Activated naive CD4-positive, alpha-beta T cell (primary cell): ENCODE measurements at regions not wholly inside any gene's neighbourhood (a gene's known extent, or its start where the extent isn't known, plus 50 kb on each side); places are given as distances from the start of the nearest gene placed in this dataset.
"Not testable (repeated sequence)": the region's sequence is repeated elsewhere in the genome, so short reads cannot be mapped to it uniquely, and the experiment has no call there.

ENCODE experiments used
- DNase-seq, 4 experiments: peaks; one replicate each; lab custom pipeline; 2025; lab: John Stamatoyannopoulos, UW

DNA sequence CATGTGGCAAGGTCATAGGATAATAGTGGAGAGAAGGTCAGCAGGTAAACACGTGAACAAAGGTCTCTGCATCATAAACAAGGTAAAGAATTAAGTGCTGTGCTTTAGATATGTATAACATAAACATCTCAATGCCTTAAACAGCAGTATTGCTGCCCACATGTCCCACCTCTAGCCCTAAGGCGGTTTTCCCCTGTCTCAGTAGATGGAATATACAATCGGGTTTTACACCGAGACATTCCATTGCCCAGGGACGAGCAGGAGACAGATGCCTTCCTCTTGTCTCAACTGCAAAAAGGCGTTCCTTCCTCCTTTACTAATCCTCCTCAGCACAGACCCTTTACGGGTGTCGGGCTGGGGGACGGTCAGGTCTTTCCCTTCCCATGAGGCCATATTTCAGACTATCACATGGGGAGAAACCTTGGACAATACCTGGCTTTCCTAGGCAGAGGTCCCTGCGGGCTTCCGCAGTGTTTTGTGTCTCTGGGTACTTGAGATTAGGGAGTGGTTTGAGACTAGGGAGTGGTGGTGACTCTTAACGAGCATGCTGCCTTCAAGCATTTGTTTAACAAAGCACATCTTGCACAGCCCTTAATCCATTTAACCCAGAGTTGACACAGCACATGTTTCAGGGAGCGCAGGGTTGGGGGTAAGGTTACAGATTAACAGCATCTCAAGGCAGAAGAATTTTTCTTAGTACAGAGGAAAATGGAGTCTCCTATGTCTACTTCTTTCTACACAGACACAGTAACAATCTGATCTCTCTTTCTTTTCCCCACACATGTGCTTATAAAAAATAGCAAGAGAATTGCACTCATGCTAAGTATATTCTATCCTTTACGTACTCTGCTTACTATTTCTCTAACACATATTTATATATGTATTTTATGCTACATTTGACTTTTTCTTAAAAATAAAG lies 347.7 kb upstream of the TMEFF2 start:
- DNase-seq: not testable (repeated sequence)

DNA sequence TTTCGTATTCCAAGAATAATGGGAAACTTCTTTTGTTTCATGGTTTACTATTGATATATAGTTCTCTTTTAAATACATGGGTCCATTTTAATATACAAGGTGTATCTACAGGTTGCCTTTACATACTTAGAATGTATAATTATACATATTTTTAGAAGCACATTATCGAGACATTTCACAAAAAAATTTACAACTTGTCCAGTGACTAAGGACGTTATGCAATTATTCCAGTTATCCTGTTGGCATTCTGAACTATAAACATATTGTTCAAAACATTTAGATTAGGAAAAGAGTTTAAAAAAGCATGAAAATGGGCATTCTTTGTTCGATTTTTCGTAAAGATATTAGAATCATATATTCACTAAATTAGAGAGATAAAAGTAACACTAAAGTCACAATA lies 344.6 kb upstream of the TMEFF2 start:
- DNase-seq: no peak

DNA sequence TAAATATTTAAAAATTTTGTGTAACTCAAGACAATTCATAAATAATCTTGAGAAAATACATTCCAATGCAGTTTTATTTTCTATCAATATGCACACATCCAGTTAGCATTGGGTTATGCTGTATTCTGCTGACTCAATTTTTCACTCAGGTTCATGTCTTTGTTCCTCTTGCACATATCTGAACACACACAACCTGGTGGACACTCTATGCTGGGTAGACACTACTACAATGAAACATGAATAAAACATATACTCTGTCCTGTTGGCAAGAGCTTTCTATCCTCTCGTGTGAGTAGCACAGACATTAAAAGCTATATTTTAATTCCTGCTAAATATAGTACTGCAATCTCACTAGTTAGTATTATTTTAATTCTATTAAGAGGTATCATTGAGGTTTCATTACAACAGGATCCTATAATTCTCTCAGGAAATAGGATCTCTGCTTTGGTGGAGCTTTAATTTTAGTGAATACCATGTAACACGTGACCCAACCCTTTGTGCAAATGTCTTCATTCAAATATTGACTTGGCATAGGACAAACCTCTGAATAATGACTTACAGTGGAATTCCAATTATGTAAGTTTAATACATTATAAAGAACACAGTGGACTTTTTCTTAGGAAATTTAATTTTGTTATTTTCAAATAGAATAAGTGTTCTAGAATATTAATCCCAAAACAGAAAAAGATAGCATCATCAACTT lies 342.3 kb upstream of the TMEFF2 start:
- DNase-seq: no peak

DNA sequence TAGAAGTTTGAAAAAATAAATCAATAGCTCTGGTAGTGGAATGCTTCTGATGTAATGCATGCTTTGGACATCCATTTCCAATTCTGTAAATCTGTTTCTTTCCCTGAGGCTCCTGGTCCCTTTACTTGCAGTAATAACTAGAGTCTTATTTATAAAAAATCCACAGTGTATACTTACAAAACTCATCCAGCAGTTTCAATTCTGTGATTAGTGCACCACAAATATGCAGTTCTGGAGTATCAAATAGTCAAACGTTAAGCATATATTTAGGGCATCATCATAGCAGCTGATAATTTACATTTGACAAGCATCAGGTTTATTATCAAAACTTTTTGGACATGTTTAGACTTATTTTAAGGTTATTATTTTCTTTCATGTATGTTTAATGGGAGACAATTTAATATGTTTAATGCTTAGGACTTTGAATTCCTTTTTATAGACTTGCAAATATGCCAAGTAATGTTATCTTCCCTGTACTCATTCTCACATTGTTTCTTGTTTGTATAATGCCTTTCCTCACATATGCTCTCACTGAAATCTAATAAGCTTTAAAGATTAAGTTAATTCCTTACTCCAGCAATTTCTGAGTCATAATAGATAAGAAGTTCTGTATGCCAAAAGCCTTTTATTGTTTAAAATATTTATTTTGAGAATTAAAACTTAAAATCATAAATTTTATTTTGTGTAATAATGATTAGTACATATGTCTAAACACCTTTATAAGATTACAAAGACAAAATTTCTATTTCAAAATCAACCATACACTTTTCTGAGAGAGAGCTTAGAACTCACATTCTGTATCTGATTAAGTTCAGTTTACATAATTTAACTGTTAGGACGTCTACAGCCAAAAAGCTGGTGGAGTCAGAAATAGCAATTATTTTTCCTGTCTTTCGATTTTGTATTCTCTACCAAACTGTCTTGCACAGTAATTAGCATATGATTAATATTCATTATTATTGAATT lies 341.5 kb upstream of the TMEFF2 start:
- DNase-seq: no peak

DNA sequence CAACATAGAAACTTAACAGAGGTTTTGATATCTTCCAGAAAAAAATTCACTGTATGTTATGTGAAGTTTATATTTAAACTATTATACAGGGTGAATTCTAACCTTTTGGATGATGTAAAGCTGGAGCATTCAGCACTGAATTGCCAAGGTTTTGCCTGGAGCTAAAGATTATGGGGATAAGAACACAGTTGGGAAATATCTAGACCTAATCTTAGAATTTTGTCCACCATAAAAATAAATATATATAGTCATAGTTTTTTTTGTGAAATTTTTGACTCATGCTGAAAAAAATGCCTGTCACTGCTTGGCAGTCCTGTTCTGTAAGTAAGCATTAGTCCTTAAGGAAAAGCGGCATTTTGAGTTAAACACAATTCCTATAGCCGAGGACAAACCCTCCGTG lies 339.3 kb upstream of the TMEFF2 start:
- DNase-seq: no peak

DNA sequence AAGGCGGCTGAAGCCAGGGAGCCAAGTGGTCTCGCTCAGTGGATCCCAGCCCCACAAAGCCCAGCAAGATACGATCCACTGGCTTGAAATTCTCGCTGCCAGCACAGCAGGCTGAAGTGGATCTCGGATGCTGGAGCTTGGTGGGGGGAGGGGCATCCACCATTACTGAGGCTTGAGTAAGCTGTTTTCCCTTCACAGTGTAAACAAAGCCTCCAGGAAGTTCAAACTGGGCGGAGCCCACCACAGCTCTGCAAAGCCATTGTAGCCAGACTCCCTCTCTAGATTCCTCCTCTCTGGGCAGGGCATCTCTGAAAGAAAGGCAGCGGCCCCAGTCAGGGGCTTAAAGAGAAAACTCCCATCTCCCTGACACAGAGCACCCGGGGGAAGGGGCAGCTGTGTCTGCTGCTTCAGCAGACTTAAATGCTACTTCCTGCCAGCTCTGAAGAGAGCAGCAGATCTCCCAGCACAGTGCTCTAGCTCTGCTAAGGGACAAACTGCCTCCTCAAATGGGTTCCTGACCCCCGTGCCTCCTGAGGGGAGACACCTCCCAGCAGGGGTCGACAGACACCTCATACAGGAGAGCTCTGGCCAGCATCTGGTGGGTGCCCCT lies 330.0 kb upstream of the TMEFF2 start:
- not testable (repeated sequence) for DNase-seq

DNA sequence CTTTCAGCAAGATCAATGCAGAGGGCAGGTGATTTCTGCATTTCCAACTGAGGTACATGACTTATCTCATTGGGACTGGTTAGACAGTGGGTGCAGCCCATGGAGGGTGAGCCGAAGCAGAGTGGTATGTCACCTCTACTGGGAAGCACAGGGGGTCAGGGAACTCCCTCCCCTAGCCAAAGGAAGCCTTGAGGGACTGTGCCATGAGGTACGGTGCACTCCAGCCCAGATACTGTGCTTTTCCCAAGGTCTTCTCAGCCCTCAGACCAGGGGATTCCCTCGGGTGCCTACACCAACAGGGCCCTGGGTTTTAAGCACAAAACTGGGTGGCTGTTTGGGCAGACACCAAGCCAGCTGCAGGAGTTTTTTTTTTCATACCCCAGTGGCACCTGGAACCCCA lies 329.5 kb upstream of the TMEFF2 start:
- not testable (repeated sequence) for DNase-seq

DNA sequence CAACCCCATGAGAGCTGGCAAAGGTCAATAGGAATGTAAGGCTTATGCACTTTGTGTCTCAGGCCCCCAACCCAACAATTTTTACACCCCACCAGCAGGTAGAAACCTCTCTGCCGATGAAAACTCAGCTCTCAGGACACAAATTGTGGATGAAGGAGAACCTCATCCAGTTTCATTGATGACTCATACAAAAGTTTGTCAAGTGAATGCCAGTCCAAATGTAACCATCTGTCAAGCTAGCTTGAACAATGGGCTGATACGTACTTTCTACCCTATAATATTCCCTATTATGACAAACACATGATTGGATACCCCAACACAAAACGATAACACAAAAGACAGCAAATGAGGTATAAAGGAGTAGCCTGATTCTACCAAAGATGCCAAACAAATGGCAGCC lies 321.2 kb upstream of the TMEFF2 start:
- no peak for DNase-seq

DNA sequence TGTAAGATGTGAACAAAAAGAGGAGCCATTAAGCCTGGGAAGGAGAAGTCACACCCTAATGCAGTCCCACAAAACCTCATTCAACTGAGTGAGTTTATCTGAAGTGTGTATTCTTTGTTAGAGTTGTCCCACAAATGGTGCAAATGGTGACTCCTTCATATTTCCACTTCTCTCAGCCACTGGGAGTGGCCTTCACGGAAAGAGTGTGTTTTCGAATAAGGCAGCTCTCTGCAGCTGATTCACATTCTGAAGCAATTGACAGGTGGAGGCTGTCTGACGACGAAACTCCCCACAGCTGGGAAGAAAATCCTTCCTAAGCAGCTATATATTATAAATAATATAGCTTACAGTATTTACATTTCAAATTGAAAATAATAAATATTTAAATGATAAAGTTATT lies 318.8 kb upstream of the TMEFF2 start:
- no peak for DNase-seq

DNA sequence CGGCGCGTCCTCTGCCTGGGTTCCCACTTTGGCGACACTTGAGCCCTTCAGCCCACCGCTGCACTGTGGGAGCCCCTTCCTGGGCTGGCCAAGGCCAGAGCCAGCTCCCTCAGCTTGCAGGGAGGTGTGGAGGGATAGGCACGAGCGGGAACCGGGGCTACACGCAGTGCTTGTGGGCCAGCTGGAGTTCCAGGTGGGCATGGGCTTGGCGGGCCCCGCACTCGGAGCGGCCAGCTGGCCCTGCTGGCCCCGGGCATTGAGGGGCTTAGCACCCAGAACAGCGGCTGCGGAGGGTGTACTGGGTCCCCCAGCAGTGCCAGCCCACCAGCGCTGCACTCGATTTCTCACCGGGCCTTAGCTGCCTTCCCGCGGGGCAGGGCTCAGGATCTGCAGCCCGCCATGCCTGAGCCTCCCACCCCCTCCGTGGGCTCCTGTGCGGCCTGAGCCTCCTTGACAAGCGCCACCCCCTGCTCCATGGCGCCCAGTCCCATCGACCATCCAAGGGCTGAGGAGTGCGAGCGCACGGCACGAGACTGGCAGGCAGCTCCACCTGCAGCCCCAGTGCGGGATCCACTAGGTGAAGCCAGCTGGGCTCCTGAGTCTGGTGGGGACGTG lies 313.2 kb upstream of the TMEFF2 start:
- DNase-seq: not testable (repeated sequence)

DNA sequence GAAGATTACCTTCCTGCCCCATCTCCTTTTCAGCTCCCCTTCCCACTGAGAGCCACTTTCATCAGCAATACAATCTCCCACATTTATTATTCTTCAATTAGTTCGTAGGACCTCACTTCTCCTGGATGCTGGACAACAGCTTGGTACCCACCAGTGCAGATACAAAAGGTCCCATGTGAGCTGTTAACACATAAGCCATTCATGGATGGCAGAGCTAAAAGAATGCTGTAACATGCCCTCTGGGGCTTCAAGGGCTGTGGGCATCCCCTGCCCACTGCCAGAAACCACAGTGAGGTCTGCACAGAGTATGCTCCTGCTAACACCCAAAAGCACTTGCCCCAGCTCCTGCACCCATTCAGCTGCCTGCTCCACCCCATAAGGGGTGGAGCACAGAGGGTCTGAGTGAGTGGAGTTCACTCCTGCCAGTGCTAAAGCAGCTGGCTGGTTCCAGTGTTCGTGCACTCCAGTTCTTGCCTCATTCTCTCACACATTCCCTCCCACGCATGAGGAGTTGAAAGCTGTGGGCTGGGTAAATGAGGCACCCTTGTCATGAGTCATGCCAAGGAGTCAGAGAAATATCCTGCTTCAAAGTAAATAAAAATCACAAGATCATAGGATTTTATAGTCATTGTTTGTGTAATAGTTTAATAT lies 305.9 kb upstream of the TMEFF2 start:
- DNase-seq: no peak

DNA sequence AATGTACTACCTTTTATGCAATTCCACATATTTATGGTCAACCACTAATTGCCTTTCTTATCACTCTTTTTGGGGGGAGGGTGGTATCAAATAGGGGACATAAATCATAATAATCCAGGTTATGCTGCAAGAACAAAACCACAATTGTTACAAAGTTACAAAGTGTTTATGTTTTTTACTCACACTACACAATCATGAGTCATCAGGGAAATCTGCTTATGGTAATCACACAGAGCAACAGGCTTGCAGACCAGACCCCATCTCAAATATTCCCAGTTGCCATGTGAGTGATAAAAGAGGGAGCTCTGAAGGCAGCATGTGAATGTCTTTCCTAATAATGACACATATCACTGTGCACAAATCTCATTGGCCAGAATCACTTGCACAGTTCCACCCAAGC lies 304.7 kb upstream of the TMEFF2 start:
- no peak for DNase-seq

DNA sequence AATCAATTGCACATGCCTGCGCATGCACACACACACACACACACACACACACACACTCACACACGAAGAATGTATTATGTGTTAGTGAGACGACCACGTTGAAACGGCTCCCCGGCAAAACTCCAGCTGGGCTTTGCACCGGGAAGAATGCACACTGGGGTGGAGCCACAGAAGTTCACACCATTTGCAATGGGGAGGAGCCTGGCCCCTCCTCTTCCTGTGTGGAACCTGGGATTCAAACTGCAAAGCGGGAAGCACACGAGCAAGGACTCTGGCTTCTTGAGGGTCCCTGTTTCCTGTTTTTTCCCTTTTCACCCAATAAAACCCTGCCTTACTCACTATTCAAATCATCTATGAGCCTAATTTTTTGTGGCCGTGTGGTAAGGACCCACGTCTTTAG lies 304.0 kb upstream of the TMEFF2 start:
- DNase-seq: no peak

DNA sequence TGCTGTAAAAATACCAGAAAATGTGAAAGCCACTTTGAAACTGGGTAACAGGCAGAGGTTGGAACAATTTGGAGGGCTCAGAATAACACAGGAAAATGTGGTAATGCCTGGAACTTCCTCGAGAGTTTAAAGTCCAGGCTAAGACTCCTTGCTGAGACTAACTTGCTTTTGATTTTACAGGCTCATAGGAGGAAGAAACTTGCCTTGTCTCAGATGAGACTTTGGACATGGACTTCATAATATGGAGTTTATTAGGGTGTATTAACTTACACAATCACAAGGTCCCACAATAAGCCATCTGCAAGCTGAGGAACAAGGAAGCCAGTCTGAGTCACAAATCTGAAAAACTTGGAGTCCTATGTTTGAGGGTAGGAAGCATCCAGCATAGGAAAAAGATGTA lies 293.4 kb upstream of the TMEFF2 start:
- not testable (repeated sequence) for DNase-seq

DNA sequence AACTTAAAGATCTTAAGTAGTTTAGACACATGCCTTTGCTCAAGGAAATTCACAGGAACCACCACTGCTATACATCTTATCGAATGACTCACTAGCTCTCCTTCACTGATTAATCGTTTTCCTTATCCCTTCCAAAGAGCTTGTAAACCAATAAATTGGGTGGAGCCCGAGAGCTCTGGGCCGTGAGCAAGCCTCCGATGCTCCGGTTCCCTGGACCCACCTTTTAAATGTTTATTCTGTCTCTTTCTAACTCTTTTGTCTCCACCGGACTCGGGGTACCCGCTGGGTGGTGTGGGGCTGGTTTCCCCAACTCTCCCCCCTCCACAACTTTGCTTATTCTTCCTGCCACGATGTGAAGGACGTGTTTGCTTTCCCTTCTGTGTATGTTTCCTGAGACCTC lies 292.9 kb upstream of the TMEFF2 start:
- no peak for DNase-seq

DNA sequence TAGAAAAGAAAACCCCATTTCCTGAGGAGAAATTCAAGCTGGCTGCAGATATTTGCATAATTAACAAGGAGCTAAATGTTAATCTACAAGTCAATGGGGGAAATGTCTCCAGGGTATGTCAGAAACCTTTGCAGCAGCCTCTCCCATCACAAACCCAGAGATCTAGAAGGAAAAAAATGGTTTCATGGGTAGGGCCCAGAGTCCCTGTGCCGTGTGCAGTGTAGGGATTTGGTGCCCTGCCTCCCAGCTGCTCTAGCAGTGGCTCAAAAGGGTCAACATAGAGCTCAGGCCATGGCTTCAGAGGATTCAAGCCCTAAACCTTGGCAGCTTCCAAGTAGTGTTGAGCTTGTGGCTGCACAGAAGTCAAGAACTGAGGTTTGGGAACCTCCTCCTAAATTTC lies 290.2 kb upstream of the TMEFF2 start:
- no peak for DNase-seq

DNA sequence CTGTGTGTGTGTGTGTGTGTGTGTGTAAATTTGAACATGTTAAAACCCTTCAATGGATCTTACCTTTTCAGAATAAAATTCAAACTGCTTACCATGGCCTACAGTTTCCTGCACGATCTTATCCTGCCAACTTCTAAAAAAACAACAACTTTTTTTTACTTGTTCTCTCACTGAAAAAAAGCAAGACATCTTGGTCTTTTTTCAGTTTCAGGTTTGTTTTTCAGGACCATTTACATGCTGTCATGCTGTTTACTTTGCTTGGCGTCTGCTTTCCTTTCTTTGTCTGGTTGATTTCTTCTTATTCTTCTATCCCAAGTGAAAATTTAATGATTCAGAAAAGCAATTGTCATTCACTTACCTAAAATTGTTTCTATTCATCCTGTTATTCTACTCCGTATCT lies 286.3 kb upstream of the TMEFF2 start:
- no peak for DNase-seq

DNA sequence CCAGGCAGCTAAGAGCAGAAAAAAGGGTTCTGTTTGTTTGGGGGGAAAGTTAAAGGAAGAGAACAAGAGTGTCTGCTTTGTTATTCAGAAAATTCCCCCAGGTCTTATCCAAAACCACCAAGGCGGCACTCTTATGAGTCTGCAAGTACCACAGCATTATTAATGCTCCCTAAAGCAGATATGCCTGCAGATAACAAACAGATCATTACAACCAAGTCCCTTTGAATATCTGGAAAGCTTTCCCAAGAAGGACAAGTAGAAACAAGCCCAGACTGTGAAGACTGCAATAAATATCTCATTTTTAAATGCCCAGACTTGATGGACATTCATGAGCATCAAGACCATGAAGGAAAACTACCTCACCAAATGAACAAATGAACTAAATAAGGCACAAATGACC lies 278.6 kb upstream of the TMEFF2 start:
- DNase-seq: no peak

DNA sequence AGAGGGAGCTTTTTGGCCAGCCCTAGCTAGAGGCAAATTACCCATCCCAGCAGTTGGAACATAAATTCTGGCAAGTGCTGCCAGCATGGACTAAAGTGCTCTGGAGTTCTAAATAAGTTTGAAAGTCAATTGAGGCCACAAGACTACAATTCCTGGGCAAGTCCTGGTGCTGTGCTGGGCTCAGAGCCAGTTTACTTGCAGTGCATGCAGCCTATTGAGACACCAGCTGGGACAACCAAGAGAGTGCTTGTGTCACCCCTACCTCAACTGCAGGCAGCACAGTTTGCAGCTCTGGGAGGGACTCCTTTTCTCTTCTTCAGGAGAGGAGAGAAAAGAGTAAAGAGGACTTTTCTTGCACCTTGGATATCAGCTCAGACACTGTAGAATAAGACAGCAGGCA lies 277.2 kb upstream of the TMEFF2 start:
- no peak for DNase-seq

DNA sequence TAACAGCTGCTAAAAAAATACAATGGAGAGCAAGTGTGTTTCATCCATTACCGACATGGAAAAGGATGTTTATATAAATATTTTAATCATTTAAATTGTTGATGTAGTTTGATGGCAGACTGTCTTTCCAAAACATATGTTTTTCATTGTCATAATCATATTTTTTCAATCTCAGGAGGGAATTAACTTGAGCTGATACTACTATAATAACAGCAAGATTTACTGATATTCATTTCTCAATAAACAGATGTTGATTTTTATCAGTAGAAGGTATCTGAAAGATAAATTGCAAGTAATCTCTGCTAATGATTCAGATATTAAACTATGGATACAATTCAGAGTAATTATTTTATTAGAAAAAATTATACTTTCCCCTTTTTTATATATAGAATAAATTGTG lies 274.9 kb upstream of the TMEFF2 start:
- no peak for DNase-seq
